Peyer's patch (tissue), 4 donors: ENCODE measurements at regions not wholly inside any gene's neighbourhood (a gene's known extent, or its start where the extent isn't known, plus 50 kb on each side); places are given as distances from the start of the nearest gene placed in this dataset.

Experiments
- CTCF ChIP-seq, 6 experiments: fragments of 450-650 bp in 4 of 6; fragments of 200-600 bp in 2 of 6; sonication (generic) in 1 of 6; IDR thresholded peaks; one replicate each; pipeline ENCODE4 v1.5.1; 2017 to 2019; ENCODE audit warnings: antibody characterized with exemption in 6 of 6, mild to moderate bottlenecking in 3 of 6, moderate library complexity in 1 of 6
- POLR2A ChIP-seq, 2 donors: fragments of 450-650 bp; IDR thresholded peaks; one replicate each; pipeline ENCODE4 v1.5.1; 2017; ENCODE audit warnings: antibody characterized with exemption in 2 of 2, mild to moderate bottlenecking in 2 of 2, moderate library complexity in 2 of 2

DNA sequence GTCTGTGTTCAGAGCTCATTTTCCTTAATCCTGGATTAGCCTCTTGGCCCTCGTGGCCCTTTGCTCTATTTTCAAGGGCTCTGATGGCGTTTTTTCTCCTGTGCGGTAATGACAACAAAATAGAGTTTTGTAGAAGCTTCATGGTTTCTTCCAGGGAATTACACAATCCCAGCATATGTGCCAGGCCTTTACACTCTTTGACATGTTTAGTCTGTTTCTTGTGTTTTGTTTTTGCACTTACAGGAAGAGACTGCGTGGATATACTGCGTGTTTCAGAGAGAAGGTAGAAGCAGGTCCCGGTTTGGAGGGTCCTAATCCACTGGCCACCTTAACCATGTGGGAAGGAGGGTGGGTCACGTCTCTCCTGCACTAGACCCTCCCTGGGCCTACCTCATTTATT lies 400.2 kb upstream of the IRX4 start:
- TF ChIP-seq CTCF (IDR thresholded peaks at IDR 0.05) (no peak), POLR2A (IDR thresholded peaks at IDR 0.05) (no peak)
